Skeletal muscle tissue (tissue), 4 donors: ENCODE measurements at regions not wholly inside any gene's neighbourhood (a gene's known extent, or its start where the extent isn't known, plus 50 kb on each side); places are given as distances from the start of the nearest gene placed in this dataset. TPM values are rescaled to one million over a fixed set of nuclear protein-coding genes. Genes with fewer than 3 reads are reported as not detected.
A peak's percentile ranks its signal among the peaks of the same experiment; 100 is the strongest.

Source experiments
- H3K27ac ChIP-seq: one replicate; pipeline ENCODE4 v1.7.0; 2013; ENCODE audit warnings: mild to moderate bottlenecking, low read depth, low read length, inconsistent platforms
- H3K27me3 ChIP-seq, 3 donors: one replicate each; pipeline ENCODE4 v1.7.0; 2013; ENCODE audit warnings: low read length in 3 of 3; ENCODE audit not compliant: control insufficient read depth in 3 of 3, insufficient read depth in 3 of 3
- H3K36me3 ChIP-seq, 3 donors: one replicate each; pipeline ENCODE4 v1.7.0; 2013; ENCODE audit warnings: low read length in 3 of 3; ENCODE audit not compliant: control insufficient read depth in 3 of 3, insufficient read depth in 3 of 3
- H3K4me1 ChIP-seq, 3 donors: one replicate each; pipeline ENCODE4 v1.7.0; 2013; ENCODE audit warnings: low read length in 3 of 3, mild to moderate bottlenecking in 3 of 3; ENCODE audit not compliant: control insufficient read depth in 3 of 3, insufficient read depth in 3 of 3
- H3K4me3 ChIP-seq, 3 donors: one replicate each; pipeline ENCODE4 v1.7.0; 2013; ENCODE audit warnings: low read length in 3 of 3
- H3K9ac ChIP-seq, 3 donors: one replicate each; pipeline ENCODE4 v1.7.0; 2013; ENCODE audit warnings: low read length in 3 of 3, mild to moderate bottlenecking in 3 of 3, moderate library complexity in 2 of 3, low read depth in 1 of 3
- H3K9me3 ChIP-seq, 3 donors: one replicate each; pipeline ENCODE4 v1.7.0; 2013; ENCODE audit warnings: low read length in 3 of 3; ENCODE audit not compliant: control insufficient read depth in 3 of 3
- small RNA-seq: library from RNA; depleted of rRNA; stranded (forward); fragments of <200 nt; gene quantifications from one replicate; pipeline ENCODE3, GENCODE V24; 2014
- donor health status: Osteomylitis.

DNA sequence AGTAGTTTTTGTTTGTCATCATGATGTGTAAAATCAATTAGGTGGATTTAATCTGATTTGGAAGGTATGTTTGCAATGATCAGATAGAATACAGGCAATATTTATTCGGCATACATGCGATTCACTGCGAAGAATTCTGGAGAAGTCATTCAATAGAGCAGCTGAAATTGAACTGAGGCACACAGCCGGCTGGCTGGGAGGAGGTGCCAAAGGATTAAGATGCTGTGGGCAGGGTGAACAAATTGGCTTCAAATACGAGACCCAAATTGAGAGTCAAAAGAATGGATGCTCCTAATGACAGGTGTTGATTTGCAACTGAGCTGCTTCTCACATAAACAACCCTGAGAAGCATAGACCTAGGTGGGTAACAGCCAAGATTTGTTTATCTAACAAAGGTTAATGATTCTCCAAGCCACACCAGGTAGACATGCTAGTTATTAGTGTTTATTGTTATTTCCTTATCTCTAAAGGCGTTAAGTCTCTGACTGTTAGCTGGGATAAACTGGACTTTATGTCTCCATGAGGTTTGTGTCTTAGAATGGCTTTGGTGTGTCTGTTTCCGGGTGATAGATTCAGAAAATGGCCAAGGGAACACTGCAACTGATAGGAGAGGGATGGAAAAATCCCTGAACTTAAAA is 55.3 kb upstream of the CLINT1 start:
- Histone ChIP-seq H3K9ac (no peak overlapping the region), H3K36me3 (no peaks in the 10 kb centered on the region), H3K27me3 (no peaks in the 10 kb centered on the region), H3K4me1 (peaks cover 15 to 20% (median 19%) of the 10 kb centered on the region in 3 donors), H3K9me3 (no peaks in the 10 kb centered on the region), H3K4me3 (no peak overlapping the region), H3K27ac (no peak overlapping the region)

DNA sequence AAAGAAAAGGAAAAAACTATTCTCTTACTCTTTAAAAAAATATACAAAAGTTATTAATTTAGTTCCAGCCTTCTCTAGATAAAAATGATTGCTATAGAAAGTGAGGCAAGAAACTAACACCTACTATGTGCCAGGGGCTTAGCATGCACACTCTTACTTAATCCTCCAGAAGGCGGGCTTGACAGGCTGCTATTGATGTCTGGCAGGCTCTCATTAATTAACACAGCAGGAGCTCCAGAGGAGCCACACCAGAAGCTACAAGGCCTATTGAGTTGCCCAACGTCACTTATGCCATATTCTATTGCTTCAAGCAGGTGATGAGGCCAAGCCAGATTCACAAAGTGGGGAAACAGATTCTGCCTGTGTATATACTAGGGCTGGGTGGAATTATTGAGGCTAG is 54.6 kb upstream of the CLINT1 start:
- Histone ChIP-seq H3K36me3 (no peaks in the 10 kb centered on the region), H3K9ac (no peak overlapping the region), H3K27me3 (no peaks in the 10 kb centered on the region), H3K27ac (no peak overlapping the region), H3K4me3 (no peak overlapping the region), H3K9me3 (no peaks in the 10 kb centered on the region), H3K4me1 (peaks cover 13 to 20% (median 18%) of the 10 kb centered on the region in 3 donors)

DNA sequence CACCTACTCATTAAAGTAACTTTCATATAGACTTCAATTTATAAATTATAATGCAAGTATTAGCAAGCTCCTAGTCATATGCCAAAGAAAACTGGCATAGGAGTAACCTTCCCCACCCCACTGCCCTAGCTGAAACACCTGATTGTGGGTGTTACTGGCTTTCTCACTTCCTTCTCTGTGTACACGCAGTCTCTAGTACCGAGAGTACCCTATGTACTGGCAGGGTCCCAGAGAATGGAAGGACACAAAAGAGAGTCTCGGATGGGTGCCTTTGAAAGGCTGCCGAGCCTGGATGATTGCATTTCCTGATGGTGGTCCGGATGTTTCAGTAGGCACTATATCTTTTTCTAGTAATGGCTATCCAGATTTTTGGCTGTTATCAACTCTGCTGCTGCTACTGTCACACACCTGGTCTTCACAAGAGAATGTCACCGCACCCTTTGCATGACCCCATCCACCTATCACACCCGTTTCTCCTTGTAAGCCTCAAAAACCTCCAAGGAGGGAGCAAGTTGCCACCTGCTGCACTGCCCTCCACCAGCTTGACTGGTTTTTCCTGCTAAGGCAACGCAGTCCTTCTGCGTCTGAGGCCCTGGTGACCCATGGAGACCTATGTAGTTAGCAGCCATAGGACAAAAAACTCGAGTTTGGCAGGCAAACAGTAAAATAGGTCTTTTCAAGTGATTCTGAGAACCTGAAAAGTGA is 53.8 kb upstream of the CLINT1 start:
- Histone ChIP-seq H3K4me1 (peaks cover 7 to 20% (median 16%) of the 10 kb centered on the region in 3 donors), H3K36me3 (no peaks in the 10 kb centered on the region), H3K9ac (no peak overlapping the region), H3K9me3 (no peaks in the 10 kb centered on the region), H3K27me3 (no peaks in the 10 kb centered on the region), H3K27ac (no peak overlapping the region), H3K4me3 (no peak overlapping the region)

DNA sequence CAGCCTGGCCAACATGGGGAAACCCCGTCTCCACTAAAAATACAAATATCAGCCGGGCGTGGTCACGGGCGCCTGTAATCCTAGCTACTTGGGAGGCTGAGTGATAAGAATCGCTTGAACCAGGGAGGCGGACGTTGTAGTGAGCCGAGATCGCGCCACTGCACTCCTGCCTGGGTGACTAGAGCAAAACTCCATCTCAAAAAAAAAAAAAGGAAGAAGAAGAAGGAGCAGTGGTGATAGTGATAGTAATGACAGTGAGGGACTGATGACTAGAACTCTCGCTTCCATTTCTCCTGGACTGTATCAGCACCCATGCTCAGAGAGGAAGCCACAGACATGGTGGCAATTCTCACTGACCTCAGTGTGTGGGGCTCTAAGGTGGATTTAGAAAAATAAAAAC is 52.6 kb upstream of the CLINT1 start:
- Histone ChIP-seq H3K27ac (no peak overlapping the region), H3K4me3 (no peak overlapping the region), H3K9me3 (no peaks in the 10 kb centered on the region), H3K27me3 (no peaks in the 10 kb centered on the region), H3K4me1 (peaks cover 7 to 16% (median 16%) of the 10 kb centered on the region in 3 donors), H3K36me3 (no peaks in the 10 kb centered on the region), H3K9ac (no peak overlapping the region)

Small RNA genes lying in the stretch of these regions (small RNA-seq; reads per million reads assigned to genes)
- gene AC091979.2 (not detected), gene RNU2-48P (1.8 reads per million, percentile 84 among the genes with 10 or more reads in this experiment)
